DMS153 (cell line): ENCODE measurements at regions not wholly inside any gene's neighbourhood (a gene's known extent, or its start where the extent isn't known, plus 50 kb on each side); places are given as distances from the start of the nearest gene placed in this dataset.
"Not testable (repeated sequence)": the region's sequence is repeated elsewhere in the genome, so short reads cannot be mapped to it uniquely, and the experiment has no call there.

Experiments used
- DNase-seq: peaks from one replicate; lab custom pipeline; 2025; lab: John Stamatoyannopoulos, UW

DNA sequence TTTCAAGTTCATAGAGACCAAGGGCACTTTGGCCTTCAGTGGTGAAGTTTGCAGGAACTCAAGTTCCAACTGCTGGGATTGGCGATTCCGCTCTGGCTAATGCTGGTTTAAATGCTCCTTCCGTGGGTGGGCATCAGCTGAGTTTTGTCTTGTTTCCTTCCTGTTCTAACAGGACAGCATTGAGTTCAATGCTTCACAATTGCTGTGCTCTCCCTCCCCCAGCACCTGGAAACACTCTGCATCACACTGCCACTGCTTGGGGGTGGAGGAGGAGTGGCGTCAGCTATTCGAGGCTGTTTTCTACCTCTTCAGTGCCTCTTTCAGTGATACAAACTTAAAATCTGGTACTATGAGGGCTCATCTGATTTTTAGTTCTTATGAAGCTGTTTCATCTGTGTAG, 634.9 kb downstream of the FSCB start:
- DNase-seq, result no peak

DNA sequence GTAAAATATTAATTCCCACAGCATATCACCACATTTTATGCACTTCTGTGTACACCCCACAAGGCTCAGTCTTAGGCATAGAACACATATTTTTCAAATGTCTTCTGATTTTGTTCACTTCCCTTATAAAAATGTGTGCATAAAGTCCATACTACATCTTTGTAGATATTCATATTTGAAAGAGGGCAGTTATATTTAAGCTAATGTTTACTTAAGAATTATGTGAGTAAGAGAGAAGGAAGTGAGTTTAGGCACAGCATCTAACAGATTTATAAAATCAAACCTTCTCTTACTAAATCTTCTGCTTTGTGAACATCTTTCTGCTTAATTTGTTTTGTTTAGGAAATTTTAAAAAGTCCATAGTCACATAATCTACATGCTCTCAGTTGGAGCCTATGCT, 648.1 kb downstream of the FSCB start:
- no peak for DNase-seq

DNA sequence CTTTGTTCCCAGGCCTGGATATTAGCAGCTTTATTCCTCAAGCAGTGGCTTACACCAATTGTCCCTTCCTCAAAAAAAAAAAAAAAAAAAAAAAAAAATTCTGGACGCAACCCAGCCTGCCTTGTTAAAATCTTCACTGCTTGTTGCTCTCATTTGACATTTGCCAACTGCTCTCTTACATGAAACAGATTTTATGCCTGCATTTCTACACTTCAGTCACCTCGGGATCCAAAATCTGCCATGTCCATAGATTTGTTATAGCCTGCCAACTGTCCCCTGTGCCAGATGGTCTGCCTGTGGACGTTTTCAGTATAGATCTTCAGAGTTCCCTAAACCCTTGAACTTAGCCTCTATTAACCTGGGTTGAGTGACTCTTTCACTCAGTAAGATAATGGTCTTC, 651.5 kb downstream of the FSCB start:
- DNase-seq, result no peak

DNA sequence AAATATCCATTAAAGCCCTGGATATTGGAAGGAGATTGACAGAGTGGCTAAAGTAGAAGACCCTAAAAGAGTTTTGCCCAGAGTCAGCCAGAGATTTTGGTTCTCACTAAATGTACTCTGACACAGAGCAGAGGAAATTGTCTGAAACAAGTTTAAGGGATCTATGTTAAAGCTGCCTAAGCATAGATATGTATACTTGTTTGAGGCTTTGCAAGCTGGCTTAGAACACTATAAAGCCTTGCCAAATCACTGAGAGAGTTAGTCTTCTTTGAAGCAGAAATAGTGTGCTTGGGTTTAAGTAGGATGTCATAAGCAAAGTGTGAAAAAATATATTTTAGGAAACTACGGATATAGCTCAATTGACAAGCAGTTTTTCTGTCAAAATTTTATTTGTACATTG, 653.5 kb downstream of the FSCB start:
- DNase-seq, result no peak

DNA sequence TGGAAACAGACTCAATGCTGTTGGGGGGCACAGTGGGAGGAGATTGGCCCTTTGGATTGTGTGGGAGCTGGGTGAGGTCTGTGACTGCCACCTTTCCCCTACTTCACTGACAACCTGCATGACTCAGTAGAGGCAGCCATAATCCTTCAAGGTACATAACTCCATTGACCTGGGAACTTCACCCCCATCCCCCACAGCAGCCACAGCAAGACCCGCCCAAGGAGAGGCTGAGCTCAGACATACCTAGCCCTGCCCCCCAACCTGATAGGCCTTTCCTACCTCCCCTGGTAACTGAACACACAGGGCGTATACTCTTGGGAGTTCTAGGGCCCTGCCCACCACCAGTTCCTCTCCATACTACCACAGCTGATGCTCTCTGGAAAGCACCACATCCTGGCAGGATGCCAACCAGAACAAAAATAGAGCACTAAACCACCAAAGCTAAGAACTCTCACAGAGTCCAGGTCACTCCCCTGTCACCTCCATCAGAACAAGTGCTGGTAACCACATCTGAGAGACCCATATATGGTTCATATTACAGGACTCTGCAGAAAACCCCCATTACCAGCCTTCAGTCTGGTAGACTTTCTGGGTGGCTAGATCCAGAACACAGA, 703.9 kb downstream of the FSCB start:
- no peak for DNase-seq

DNA sequence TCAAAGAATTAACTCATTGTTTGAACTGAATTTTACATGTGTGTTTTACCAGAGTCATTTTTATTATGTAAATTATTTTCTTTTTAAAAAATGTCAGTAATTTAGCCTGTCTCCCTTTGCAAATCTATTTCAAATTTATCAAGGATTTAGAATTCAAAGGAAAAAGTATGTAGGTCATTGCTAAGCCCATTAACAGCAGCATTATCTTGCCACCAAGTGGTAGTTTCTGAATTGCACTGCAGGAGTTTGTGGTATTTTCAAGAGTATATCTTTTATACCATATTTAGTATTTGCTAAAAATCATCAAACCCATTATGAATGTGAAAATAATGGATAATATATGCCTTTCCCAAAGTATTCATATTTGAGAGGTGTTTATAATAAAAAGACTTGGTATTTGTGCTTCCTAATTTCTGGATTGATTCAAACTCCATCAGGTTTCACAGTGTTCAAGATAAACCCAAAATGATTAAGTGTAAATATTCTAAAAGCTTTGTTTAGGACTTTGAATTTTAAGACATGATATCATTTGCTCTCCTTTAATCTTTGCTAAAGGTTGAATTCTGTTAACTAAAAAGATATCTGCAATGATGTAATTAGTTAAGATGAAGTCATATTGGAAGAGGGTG, 711.4 kb downstream of the FSCB start:
- DNase-seq, result peak; percentile 8

DNA sequence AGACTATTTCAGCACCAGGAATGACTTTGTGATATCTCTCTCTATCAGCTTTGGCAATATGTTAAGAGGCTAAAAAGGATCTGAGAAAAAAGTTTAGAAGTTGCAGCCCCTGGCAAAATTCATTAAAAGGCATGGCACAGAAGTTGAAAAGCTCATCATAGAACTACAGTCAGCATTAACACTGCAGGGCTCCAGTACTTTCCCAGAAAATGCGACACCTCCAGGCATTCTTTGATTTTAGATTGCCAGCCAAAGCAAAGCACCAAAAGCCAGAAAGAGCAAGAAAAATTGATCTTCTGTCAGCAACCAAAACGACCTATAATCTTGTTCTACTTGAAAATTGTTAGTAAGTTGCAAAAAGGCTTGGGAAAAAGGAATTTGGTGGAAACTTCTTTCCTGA, 713.5 kb downstream of the FSCB start:
- DNase-seq, result no peak

DNA sequence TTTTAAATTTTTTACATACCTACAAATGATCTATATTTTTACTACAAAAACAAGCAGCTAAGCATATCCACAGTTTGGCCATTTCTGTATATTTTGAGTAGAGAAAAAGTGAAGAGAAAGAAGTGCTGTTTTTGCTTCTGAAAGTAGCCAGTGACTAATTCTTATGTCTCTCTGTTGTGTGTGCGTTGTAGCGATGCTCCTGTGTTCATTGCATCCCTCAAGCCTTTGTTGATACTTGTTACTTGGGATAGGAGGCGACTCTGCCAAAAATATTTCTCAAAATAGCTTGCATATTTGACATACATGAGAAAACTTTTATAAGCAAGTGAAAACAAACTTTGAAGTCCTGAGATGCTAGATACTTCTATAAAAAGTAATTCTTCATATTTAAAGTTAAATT, 714.1 kb downstream of the FSCB start:
- no peak for DNase-seq

DNA sequence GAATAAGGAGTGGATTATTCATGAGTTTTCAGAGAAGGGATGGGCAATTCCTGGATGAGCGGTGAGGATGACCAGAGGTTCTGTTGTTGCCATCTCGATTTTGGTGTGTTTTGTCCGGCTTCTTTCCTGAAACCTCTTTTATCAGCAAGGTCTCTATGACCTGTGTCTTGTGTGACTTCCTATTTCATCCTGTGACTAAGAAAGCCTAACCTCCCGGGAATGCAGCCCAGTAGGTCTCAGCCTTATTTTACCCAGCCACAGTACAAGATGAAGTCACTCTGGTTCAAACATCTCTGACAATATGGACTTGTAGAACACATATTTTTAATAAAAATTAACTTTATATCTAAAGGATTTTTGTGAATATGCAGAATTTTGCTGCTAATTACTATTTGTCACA, 716.4 kb downstream of the FSCB start:
- no peak for DNase-seq

DNA sequence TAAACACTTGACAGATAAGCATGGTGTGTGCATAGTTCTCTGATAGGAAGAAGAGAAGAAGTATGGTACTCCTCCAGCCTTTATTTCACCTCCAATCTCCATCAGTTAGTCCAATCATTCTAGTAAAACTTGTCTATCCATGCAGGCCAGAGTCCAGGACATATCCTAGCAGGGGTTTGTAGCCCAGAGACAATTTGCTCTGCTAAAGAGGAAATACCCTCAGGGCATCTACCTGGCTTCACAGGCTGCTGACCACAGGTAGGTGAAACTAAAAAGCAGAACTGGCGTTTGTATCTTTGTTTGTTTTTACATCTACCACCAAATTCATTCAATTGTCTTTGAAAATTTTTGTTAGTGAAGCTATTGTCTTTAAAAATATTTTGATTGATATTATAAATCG, 717.6 kb downstream of the FSCB start:
- DNase-seq, result no peak

DNA sequence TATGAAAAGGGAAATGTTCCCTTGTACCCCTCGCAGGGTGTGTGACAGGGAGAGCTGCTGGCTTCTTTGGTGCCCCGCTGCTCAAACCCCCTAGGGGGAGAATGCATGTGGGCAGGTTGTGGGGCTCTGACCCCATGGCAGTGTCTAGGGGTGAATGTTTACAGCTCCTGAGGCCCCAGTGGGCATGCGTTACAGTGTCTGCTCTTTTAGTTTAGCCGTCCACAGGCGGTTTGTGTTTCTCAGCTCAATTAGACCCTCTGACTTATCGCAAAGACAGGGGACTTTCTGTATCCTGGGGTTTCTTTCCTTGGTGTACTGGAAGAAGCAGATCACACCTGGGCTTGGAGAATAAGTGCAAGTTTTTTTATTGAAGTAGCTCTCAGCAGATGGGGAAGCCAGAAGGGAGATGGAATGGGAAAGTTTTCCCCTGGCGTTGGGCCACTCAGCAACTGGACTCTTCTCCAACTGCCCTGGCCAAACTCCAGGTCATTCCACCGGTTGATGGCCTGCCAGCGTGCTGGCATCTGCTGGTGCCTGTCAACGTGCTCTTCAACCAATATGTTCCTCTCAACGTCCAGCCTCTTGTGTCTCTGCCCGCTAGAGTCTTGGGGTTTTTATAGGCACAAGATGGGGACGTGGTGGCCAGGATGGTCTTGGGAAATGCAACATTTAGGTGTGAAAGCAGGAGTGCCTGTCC, 720.9 kb downstream of the FSCB start:
- DNase-seq, result no peak

DNA sequence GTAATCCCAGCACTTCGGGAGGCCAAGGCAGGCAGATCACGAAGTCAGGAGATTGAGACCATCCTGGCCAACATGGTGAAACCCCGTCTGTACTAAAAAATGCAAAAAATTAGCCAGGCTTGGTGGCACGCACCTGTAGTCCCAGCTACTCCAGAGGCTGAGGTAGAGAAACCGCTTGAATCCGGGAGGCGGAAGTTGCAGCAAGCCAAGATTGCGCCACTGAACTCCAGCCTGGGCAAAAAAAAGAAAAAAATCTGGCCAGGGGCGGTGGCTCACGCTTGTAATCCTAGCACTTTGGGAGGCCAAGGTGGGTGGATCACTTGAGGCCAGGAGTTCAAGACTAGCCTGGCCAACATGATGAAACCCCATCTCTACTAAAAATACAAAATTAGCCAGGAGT, 722.7 kb downstream of the FSCB start:
- DNase-seq, result not testable (repeated sequence)

DNA sequence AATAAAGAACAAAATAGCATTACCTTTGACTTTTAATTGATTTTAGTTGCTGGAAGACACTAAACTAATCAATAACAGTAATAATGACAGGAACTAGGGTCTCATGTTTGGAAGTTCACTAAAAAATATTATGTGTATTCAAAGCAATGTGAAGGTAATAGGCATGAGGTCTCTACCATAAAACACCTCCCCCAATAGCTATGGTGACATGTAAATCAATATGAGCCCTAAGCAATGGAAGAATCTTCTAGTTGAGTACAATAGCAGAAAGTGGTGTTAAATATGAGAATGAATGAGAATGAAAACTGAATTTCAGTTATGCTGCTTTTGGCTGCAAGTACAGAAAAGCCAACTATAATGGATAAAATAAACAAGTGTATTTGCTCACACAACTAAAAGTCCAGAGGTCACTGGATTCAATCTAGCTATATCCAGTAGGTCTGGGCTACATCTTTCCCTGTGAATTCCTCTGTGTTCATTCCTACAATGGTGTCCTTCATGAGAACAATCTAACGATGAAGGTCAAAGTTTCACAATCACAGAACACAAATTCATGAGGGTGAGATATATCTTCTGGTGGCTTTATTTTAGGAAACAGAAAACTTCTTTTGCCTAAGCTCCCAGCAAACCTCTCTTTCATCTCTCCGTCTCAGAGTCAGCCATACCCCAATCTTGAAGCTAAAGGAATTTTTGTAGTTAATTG, 728.0 kb downstream of the FSCB start:
- no peak for DNase-seq

DNA sequence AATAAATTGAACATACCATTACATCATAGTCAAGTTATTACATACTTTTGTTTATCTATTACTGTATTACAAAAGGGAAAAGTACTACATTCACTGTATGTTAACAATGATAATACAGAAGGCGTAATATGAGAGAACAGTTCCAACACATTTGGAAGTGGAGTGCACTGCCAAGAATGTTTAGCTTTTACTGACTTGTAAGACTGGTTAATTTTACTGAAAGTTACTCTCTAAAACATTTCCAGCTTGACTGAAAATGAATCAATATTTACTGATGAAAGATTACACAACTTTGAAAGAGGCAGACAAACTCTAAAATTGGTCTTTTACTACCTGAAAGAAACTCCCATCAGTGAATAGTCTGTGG, 728.5 kb downstream of the FSCB start:
- DNase-seq, result no peak

DNA sequence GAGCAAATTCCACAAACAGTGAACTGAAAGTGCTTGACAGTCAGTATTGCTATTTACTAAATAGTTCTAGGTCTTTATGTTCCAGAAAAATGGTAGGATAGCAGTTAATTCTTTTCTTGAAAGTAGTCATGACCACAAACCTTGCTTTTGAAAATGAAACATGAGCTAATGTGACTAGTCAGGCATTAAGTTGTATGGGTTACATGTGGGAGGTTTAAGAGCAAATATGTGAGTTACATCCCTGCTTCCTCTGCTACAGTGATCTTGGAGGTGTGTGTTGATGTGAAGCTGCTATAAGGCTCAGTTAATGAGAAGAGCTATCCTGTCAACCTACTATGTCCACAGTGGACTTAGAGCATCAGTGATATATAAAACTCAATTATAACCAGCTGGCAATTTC, 741.6 kb downstream of the FSCB start:
- DNase-seq, result no peak

DNA sequence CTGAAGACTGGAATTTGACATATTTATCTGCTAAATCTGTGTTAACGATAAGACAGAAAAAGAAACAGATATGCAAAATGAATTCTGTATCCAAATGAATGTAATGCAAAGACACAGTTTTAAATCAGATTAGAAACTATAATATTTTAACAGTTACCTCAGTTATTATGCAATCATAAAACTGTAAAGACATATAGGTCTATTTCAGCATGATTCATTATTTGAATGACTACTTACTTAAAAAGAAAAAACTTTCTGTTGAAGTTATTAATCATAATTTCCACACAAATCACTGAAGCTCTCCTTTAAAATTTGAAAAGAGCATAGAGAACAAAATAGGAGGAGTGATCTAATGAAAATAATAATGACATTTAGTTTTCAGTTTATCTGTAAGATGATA, 742.6 kb downstream of the FSCB start:
- no peak for DNase-seq

DNA sequence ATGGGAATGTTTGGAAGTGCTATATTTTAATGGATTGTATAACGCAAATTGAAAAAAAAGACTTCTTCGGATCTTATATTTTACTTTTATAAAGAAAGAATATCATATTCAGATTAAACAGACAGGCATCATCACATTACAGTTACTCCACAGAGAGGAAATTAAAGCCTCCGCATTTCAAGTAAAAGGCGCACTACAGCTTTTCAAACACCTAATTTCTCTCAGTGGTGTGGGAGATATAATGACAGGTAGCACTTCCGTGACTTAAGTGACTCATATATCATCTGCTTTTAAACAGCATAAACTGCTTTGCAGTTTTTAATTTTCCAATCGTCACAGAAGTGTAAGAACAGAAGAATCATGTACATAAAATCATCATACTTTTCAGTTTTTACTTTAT, 751.4 kb downstream of the FSCB start:
- no peak for DNase-seq

DNA sequence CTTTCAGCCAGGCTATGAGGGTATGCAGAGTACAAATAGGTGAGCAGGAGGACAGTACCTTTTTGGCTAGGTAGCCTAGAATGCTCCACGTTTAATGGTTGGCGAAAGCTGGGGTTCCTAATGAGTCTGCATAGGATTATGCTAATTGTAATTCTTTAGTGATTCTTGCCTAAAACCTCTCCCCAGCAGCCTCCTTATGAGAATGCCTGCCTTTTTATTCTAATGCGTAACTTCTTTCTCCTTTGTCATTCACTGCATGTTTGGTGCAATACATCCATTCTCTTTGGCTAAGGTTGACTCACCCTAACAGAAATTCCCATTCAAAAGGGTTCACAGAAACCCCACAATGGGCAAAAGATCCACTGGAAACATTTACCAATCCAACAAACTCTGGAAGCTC, 752.2 kb downstream of the FSCB start:
- DNase-seq, result no peak

DNA sequence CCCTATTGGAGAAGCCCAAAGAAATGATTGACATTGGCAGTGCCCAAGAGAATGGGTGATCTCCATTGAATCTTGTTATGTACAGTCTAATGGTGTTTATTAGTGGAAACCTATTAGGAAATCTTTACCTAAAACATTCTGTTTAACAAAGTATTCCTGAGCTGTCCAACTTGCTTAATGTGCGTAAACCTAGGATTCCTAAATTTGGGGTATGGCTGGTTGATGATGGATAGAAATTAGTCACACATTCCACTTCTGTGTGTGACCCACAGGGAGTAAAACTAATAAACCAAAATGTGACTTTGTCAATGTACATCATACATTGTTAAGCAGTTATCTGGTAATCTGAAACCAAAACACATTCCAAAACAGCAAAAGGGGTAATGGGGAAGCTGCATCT, 761.3 kb downstream of the FSCB start:
- DNase-seq, result no peak

DNA sequence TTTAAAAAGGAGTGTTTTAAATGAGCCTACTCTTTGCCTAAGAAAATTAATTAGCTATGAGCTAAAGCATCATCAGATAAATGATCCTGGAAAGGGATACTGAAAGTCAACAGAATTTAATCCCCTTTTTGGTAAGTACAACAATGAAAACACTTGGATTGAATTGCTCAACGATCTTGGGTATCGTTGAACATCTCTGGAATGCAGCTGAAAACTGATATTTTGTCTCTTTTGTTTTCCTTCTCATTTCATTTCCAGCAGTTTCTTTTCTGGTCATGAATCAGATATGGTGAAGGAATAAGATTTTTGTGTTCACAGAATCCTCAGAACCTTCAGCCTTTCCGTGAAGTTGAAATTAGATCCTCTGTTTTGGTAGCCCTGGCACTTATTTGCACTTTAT, 771.2 kb downstream of the FSCB start:
- no peak for DNase-seq

DNA sequence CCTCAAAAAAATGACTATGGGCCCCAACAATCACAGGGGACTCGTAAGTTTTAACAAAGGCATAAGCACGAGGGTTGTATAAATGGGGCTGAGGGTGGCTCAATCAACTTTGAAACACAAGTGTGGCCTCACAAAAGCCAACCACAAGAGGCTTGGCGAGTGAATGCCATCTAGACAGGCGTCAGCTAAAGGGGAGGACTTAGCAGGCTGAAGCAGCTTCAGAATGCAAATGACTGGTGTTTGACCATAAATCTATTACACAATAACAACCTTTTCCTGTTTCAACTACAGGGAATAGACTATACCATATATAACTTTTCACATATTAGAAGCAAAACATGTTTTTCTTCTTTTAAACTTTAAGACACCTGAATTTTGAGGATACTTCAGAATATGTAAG, 777.9 kb downstream of the FSCB start:
- DNase-seq, result no peak

DNA sequence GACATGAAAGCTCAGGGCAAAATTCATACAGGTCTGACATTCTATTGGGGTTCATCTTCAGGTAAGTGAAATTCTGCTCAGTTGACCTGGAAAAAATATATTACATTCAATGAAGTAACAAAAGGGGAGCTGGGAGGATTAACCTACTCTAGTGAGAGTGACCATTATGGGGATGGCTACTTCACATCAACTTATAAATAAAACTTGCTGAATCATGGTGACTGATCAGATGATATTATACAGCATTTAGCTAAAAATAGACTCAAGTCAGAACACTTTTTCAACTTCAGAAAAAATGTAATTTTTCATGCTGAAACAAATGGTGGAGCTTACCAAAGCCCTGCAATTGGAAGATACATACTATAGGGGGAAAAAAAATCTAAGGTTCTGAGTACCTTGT, 800.2 kb downstream of the FSCB start:
- no peak for DNase-seq

DNA sequence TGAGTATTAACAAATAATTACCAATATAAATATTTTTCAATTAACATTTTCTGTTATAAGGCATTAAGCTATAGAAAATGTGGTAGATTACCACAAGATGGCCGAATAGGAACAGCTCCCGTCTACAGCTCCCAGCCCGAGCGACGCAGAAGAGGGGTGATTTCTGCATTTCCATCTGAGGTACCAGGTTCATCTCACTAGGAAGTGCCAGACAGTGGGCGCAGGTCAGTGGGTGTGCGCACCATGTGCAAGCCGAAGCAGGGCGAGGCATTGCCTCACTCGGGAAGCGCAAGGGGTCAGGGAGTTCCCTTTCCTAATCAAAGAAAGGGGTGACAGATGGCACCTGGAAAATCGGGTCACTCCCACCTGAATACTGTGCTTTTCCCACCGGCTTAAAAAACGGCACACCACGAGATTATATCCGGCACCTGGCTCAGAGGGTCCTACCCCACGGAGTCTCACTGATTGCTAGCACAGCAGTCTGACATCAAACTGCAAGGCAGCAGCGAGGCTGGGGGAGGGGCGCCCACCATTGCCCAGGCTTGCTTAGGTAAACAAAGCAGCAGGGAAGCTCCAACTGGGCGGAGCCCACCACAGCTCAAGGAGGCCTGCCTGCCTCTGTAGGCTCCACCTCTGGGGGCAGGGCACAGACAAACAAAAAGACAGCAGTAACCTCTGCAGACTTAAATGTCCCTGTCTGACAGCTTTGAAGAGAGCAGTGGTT, 808.4 kb downstream of the FSCB start:
- DNase-seq, result not testable (repeated sequence)
